ENCODE measurements at regions not wholly inside any gene's neighbourhood (a gene's known extent, or its start where the extent isn't known, plus 50 kb on each side); places are given as distances from the start of the nearest gene placed in this dataset.

- intact Hi-C loops (cut with DNase I): no loop called here
- Histone ChIP-seq H3K27me3 (no peaks in the 10 kb centered on the region), H3K9me3 (no peaks in the 10 kb centered on the region), H3K27ac (no peak overlapping the region), H3K4me1 (no peaks in the 10 kb centered on the region), H3K4me3 (no peak overlapping the region), H3K36me3 (no peaks in the 10 kb centered on the region)
- DNase-seq (no peak), ATAC-seq (no peak), FAIRE-seq (no peak)
- TF ChIP-seq CTCF (IDR thresholded peaks at IDR 0.05): no peak
- 61 to 81% methylated on average over 5 of the region's 5 CpGs for WGBS, 2 donors
These were observed 60.2 kb upstream of the MED13 start for GRCh38 chr17:62125307-62125706.

GRCh38 chr17:62121025-62121730, 56.1 kb upstream of the MED13 start:
- H3K4me1 ChIP-seq: no peaks in the 10 kb centered on the region
- intact Hi-C loops (cut with DNase I): no loop called here
- 71 to 78% methylated on average over 4 of the region's 4 CpGs for WGBS, 2 donors
- TF ChIP-seq CTCF (IDR thresholded peaks at IDR 0.05): no peak
- ATAC-seq: no peak
- no peaks in the 10 kb centered on the region for H3K36me3 ChIP-seq
- H3K4me3 ChIP-seq: no peak overlapping the region
- no peak for DNase-seq
- no peak for FAIRE-seq
- no peaks in the 10 kb centered on the region for H3K27me3 ChIP-seq
- no peak overlapping the region for H3K27ac ChIP-seq
- no peaks in the 10 kb centered on the region for H3K9me3 ChIP-seq

GRCh38 chr17:62119373-62119772, 54.3 kb upstream of the MED13 start:
- Histone ChIP-seq H3K4me3 (no peak overlapping the region), H3K27me3 (no peaks in the 10 kb centered on the region), H3K27ac (no peak overlapping the region), H3K4me1 (no peaks in the 10 kb centered on the region), H3K36me3 (no peaks in the 10 kb centered on the region), H3K9me3 (no peaks in the 10 kb centered on the region)
- no peak for TF ChIP-seq CTCF (IDR thresholded peaks at IDR 0.05)
- 77 to 79% methylated on average over 2 of the region's 2 CpGs for WGBS, 2 donors
- DNase-seq: no peak
- no peak for FAIRE-seq
- intact Hi-C loops (cut with DNase I): no loop called here
- ATAC-seq: no peak

Measured in pancreas (tissue), 10 donors.